Stimulated activated CD8-positive, alpha-beta memory T cell treated with anti-CD3 and anti-CD28 coated beads, Interleukin-4, amount 100 ng/mL, for 48 hours (primary cell): ENCODE measurements at regions not wholly inside any gene's neighbourhood (a gene's known extent, or its start where the extent isn't known, plus 50 kb on each side); places are given as distances from the start of the nearest gene placed in this dataset.
"Not testable (repeated sequence)": the region's sequence is repeated elsewhere in the genome, so short reads cannot be mapped to it uniquely, and the experiment has no call there.

Experiments
- DNase-seq: peaks from one replicate; pipeline ENCODE4 v3.0.0-alpha.2; 2020

DNA sequence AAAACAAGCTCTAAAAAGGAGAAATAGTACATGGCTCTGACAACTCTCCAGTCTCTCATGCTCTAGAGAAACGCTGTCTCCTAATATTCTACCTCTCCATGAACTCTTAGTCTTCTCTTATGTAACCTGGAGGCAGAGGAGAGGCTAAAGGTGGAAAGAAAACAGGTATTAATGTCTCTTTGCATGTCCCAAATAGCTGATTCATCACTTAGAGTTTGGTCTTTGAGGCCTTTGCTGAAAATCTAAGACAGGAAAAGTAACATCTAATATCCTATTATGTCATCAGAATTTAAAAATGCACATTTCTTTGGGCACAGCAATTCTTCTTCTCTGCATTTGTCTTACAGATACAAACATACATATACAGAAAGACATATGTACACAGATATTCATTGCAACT lies 127.2 kb downstream of the DHRS2 start:
- DNase-seq, result no peak

DNA sequence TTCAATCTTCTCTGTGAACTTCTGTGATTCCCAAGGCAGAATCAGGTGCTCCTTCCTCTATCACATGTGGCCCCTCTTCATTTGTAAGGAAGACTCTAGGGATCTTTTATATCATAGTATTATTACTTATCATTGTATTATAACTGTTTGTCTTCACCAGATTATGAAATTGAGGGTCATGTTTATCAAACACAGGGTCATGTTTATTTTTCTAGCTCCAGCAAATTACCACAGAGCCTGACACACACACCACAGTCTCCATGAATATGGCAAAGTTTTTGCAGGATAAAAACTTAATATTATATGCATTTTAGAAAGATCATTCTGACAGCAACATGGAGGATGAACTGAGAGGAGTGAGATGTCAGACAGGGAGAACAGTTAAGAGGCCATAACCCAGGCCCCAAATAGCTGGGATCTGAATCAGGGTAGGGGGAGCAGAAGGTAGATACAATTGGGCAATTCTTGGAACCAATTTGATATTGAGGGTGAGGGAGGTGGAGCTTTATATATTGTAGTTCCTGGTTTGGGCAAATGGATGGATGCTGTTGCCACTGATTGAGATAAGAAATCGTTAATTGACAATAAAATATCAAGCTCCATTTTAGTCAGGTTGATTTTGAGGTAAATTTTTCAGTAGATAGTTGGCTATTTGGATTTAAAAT lies 130.7 kb downstream of the DHRS2 start:
- no peak for DNase-seq

DNA sequence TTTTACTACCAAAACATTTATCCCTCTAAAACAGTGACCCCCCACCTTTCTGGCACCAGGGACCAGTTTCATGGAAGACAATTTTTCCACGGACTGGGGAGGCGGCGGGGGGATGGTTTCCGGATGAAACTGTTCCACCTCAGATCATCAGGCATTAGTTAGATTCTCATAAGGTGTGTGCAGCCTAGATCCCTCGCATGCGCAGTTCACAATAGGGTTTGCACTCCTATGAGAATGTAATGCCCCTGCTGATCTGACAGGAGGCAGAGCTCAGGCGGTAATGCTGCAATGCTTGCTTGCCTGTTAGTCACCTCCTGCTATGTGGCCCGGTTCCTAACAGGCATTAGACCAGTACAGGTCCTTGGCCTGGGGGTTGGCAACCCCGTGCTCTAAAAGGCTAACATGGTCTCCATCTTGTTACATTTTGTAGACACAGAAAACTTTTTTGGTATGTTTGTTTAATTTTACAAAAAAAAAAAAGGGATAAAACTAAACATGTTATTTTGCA lies 133.1 kb downstream of the DHRS2 start:
- DNase-seq, result not testable (repeated sequence)

DNA sequence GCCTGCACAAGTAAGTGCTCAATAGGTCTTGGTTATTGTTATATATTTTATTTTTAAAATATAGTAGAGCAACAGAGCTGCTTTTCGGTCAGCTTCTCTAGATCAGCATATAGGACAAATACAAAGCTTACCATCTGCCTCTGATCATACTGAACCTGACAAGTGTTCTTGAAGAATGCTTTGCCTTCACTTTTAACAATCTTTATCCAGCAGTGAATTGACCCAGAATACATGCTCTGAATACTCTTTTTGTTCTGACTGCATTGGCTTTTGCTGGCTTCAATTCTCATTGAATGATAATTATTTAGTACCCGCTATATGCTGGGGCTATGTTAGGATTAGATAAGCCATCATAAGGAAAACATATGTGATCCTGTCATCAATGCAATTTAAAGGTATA lies 137.8 kb downstream of the DHRS2 start:
- DNase-seq, result no peak

DNA sequence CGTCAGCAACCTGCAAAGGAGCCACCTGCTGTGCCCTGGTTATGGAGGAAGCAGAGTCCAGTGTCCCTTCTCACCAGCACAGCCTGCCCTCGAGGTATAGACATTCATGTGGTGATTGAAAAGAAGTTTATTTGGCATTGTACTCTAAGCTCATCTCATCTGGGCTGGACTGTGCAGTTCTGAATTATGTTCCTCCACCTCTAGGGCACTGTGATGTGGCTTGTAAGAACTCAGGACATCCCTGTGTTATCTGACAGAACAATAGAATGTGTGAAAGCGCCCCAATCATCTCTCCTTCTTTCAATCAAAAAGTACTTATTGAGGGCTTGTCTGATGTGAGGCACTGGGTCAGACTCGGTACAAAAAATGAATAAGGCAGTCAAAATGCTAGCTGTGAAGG lies 140.1 kb downstream of the DHRS2 start:
- DNase-seq, result no peak

DNA sequence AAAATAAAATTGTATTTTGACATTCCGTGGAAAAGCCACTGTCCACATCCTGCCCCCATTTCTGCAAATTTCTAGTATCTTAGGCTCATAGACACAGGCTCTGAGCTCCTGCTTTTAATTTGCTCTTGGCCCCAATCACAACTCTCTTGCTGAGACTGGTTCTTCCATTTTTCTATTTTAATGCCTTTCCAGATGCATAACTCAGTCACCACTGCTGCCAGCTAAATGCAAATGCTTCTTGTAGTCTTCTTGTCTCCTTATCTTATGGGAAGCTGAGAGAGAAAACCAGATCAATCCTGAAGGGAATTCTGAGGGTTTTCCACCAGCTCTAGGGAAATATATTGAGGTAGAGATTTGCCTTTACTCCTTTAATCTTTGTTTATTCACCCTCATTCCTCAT lies 149.0 kb downstream of the DHRS2 start:
- DNase-seq, result no peak

DNA sequence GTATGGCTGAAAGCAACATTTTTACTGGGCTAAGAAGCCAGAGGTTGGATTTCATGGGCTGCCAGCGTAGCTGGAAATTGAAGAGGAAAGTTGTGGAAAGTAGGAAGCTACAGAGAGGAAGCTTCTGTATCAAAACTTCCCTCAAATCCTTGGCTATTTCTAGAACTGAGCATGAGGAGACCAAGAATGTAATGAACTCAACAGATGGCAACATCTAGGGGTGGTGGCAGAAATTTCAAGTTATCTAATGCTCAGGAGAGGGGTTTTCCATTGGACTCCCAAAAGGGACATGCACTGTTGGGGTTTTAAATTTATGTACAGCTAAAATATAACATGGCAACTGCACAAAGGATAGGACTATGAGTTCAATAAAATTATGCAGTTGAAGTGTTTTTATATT lies 151.3 kb downstream of the DHRS2 start:
- DNase-seq, result no peak

DNA sequence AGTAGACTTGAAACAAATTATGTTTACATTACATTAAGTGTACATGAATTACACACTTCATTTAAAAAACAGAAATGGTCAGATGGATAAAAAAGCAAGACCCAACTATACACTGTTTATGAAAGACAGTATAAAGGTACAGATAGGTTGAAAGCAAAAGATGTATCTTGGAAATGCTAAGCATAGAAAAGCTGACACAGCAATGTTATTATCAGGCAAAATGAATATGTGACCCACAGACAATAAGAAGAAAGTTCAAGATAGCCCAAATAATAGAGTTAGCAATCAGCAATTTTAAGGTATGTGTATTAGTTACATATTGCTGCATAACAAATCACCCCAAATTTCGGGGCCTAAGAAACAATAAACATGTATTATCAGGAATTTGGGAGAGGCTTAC lies 153.5 kb downstream of the DHRS2 start:
- DNase-seq, result no peak

DNA sequence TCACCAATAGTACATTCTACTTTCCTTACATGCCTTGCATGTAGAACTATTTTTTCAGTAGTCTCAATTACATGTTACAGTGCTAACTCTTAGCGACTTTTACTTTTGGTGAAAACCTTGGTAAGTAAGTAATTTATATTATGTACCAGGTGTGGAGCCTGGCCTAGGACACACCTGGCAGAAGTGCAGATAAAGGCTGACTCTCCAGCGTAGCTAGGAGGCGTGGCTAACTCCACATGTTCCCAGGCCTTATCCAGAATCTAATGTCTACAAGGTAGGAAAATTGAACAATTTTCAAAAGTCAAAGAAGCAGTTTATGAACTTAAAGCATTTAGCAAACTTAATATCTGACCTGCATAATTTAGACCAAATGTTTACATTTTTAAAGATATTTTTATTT lies 157.4 kb downstream of the DHRS2 start:
- no peak for DNase-seq

DNA sequence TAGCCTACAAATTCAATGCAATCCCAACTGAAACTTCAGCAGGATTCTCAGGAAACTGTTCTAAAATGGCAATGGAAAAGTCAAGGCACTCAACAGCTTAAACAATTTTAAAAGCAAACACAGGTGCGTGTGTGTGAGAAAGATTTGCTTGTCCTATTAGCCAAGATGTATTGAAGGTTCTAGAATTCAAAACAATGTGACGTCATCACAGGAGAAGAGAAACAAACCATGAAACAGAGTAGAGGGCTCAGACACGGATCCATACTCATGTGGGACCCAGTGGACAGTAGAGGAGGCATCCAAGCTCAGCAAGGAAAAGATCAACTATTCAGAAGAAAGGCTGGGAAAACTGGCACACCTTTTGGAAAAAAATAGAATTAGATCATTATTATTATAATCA lies 152.8 kb upstream of the DHRS4 start:
- no peak for DNase-seq

DNA sequence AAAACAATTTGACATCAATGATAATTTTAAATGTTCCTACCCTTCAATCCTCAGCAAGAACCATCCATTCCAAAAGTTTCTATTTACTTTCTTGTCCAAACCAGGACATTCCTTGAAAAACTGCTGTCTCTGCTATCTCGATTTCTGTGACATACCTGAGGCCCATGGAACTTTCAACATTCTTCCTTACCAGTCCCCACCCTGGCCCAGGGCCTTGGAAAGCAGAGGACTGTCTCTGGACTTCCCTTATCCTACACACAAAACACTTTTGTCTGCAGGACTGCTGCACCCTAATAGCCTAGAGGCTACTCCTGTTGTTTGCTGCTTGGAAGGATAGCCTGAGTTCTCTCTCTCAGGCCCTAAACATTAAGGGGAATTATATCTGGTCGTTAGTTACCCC lies 151.8 kb upstream of the DHRS4 start:
- DNase-seq, result no peak

DNA sequence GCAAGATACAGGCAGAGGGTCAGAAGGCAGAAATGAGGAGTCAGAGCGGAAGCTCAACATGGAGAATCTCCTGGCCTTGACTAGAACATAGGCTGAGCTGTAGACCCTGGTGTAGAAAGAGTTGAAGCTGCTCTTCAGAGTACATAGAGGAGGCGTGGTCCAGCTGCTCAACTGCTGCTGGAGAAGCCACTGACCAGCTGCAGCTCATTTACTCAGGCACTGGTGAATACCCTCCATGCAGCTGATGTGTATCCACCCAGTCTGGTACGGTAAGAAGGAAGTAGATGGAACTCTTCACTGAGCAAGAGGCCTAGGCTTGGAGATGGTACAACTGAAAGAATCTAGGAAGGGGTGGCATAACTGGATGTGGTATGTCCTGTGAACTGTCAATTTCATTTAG lies 148.8 kb upstream of the DHRS4 start:
- no peak for DNase-seq

DNA sequence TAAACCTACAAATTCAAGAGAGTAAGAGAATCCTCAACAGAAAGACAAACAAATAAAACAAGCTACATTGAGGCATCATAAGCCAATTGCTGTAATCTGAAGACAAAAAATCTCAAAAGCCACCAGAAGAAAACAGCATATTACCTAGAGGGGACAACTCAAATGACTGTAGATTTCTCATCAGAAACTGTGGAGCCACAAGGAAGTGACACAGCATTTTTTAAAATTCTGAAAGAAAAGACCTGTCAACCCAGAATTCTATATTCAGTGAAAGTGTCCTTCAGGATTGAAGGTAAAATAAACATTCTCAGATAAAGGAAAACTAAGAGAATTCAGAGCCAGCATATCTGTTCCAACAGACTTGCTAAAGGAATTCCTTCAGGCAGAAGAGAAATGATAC lies 147.8 kb upstream of the DHRS4 start:
- no peak for DNase-seq

DNA sequence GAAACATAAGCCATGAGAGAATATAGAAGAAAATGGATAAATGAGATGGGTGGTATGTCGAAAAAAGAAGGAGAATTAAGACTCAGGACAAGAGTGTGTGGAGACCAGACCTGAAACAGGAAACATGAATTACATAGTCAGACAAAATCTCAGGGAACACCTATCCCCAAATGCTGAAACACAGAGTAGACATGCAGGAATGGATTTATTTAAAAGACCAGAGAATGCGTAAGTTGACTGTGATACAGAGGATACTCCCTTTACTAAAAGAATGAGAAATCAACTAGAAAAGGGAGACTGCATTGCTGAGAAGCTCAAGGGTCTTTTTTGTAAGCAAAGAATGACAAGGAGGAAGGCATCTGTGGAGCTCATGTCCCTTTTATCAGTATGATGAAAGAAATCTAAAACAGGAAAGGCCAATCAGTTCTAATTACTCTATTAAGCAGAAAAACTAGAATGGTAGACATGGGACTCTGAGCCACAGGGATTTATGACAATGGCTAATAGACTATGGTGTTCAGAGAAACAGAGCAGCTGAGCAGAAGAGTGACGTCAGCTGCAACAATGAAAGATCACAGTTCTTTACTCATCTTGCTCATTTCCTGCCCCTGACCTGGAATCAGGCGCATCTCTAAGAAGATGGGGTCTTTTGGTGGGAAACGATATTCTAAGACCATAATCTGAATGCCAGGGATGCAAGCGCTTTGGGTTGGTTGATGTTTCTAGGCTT lies 138.9 kb upstream of the DHRS4 start:
- DNase-seq, result no peak

DNA sequence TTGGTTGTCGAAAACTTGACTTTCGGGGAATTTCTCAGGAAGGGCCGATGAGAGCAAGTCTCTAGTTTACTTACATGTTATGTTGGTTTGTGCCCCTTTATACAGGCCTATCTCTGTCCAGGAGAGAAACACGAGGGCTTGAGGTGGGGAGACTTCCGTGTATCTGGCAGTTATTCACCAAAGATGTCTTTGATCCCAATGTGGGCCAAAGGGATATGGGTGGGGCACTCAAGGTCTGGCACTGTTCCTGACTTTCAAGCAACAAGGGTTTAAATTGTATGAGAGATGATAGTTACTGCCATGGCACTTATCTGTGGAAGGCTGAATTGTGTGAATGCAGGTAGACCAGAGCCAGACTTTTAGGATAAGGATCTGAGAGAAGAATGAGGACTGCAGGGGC lies 137.2 kb upstream of the DHRS4 start:
- no peak for DNase-seq

DNA sequence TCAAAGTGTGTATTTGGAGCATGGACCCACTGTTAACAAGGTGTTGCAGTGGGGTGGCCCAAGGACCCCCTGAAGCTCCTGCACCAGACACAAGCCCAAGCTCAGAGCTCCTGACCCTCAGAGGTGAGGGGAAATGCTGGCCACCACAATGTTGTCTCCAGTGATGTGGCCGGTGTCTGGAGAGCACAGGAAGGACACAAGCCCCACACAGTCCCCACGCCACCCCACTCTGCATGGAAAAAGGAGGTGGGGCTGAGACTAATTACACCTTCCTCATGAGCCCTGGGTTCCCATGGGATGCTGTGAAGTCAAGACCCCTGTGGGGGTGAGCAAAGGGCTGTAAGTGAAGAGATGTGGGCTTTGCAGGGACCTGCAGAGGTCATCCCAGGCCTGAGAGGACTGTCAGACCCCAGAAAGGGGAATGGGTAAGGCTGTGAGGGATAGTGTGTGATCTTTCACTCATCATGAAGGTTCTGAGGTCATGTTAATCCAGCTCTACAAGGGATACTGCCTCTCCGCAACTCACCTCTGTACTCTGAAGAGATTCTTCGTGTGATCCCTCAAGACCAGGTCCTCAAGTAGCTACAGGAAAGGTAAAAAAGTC lies 136.3 kb upstream of the DHRS4 start:
- no peak for DNase-seq

DNA sequence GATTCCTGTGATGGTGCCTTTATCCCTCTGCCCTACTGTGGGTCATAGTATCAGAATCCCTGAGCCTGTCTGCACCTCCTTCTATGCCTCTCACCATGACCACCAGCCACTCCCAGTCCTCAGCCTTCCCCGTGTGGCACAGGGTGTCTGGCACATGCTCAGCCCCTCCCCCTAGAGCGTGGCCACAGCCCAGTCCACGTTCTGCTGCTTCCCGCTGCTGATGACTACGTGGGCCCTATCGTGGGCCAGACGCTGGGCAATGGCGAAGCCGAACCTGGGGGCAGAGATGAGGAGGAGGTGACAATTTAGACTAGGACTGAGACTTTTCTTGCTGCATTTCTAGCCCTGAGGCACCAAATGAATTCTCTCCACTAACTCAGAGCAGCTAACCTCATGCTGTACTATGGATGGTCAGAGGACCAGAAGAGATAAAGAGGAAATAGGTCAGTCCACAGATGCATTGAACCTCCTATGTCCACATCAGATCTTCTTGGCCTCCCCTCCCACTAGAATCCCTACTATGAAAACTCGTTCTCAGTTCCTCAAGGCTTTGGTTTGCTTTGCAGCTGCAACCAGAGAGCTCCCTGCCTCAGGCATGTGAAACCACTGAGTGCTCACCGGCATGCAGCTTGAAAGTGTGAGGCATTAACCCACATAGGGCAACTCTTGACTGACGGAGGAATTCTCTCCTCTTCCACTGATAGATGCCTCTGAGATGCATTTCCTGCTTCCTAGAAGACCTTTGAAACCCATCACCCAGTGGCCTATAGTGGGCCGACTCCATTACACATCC lies 126.3 kb upstream of the DHRS4 start:
- no peak for DNase-seq

DNA sequence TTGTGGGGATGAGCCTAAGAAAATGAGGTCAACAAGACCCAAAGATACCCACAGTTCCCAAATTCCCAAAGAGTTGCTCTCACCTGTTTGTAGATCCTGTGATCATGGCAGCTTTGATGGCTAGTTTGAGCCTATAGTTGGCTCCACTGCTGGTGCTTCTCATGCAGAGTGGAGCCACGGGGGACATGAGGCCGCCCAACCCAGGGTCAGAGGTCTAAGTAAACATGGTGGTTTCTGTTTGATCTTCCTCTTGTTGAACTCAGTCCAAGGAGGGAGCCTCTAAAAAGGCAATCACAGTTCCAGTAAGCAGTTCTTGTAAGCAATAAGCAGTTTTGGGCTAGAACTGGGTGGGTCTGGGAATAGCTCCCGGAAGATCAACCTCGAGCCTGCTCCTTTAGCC lies 125.6 kb upstream of the DHRS4 start:
- DNase-seq, result no peak

DNA sequence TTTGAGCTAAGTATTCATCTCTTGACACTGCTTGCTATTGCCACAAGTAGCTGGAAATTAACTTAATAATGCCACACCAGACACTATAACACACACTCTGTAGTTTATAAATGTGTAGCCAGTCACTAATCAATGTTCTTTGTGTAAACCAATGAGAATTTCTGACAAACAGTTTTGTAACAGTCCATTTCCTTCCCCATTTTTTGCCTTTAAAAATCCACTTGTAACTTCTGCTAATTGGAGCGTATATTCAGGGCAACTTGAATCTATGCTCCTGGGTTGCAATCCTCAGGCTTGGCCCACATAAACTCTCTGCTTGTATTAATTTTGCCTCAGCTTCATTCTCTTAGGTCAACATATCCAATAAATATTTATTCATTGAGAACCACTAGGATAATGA lies 125.0 kb upstream of the DHRS4 start:
- no peak for DNase-seq

DNA sequence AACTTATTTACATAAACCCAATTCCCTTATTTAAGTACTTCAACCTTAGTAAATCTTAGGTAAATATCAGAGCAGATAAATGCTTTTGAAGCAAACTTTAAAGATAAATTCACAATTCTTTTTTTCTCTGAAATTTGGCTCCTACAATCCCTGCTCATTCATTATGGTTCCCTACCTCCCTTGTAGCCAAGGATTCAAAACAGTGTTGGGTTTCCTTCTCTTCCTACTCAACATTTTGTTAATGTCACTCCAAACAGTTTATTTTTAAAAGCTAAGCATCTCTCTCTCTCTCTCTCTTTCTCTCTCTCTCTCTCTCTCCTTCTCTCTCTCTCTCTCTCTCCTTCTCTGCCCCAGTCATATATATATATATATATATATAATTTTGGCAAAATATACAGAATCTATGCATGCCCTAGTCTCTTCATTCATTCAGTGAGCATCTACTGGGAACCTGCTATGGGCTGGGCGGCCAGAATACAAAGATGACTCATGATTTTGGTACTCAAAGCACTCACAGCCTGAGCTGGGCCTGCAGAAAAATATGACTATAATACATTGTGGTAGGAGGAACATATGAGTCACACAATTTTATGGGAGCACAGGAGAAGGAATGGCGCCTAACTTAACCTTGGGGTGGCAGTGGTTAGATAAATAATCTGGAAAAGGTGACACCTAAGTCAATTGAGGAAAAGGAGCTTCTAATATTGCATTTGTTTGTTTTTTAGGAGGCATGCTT lies 123.7 kb upstream of the DHRS4 start:
- DNase-seq, result no peak

DNA sequence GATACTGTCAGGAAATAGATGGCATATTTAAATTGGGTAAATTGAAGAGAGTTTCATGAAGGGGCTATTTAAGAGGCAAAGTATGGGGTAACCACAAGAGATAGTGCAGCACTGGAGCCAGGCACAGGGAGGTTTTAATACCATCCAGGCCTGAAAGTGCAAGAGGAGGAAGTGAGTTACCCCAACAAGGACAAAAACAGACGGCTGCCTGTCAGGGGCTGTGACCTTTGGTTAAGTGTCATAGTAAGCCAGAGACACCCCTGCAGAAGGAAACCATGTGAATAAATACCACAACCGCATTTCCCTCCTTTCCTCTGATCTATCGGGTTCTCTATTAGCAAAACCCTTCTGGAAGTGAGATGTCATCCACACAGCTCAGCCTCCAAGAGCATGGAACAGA lies 122.0 kb upstream of the DHRS4 start:
- DNase-seq, result no peak

DNA sequence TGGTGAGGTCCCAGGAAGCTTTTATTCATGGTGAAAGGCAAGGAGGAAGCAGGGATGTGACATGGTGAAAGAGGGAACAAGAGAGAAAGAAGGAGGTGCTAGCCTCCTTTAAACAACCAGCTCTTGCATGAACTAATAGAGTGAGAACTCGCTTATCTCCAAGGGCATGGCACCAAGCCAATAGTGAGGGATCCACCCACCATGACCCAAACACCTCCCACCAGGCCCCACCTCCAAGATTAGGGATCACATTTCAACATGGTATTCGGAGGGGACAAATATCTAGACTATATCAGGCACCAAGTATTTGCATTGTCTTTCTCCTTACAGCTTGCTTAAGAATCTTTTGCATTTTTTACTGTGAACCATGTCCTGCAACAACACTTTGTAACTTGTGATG lies 91.9 kb upstream of the DHRS4 start:
- no peak for DNase-seq

DNA sequence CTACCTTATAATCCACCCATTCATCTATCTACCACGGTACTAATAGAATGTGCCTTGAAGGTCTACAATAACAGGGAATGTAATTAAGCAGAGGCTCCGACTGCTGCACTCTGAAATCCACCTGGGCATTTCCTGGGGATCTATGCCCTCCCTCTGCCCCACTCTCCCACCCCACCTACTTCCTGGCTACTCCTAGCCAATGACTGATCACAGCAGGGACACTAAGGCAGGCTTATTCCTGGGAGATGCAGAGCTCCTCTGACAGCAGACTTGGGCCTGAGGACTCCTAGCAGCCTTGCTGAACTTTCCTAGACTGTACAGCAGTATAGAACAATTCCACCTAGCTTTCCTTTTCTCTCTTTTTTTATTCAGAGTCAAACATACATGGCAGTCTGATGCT lies 91.1 kb upstream of the DHRS4 start:
- DNase-seq, result no peak
